Sigmoid colon (tissue), 6 donors: ENCODE measurements at regions not wholly inside any gene's neighbourhood (a gene's known extent, or its start where the extent isn't known, plus 50 kb on each side); places are given as distances from the start of the nearest gene placed in this dataset.

Source experiments
- DNase-seq: peaks from one replicate; pipeline ENCODE4 v3.0.0-alpha.2; 2019
- H3K27ac ChIP-seq, 4 donors: fragments of 200-600 bp; sonication (generic); one replicate each; pipeline ENCODE4 v1.5.1; 2016 to 2019; ENCODE audit warnings: mild to moderate bottlenecking in 1 of 4
- H3K27me3 ChIP-seq, 3 donors: fragments of 200-600 bp; sonication (generic); one replicate each; pipeline ENCODE4 v1.5.1; 2019; ENCODE audit warnings: mild to moderate bottlenecking in 1 of 3
- H3K36me3 ChIP-seq, 4 donors: fragments of 200-600 bp; sonication (generic); one replicate each; pipeline ENCODE4 v1.5.1; 2016 to 2019
- H3K4me1 ChIP-seq, 4 donors: fragments of 200-600 bp; sonication (generic); one replicate each; pipeline ENCODE4 v1.5.1; 2017 to 2019
- H3K4me3 ChIP-seq, 4 donors: fragments of 200-600 bp; sonication (generic); one replicate each; pipeline ENCODE4 v1.5.1; 2017 to 2019; ENCODE audit warnings: mild to moderate bottlenecking in 2 of 4, moderate library complexity in 1 of 4
- H3K9me3 ChIP-seq, 4 donors: fragments of 200-600 bp in 3 of 4; sonication (generic) in 3 of 4; one replicate each; pipeline versions ENCODE4 v1.5.1 to v1.6.1; 2013 to 2019
- CTCF ChIP-seq, 4 experiments: fragments of 450-650 bp in 3 of 4; fragments of 200-600 bp in 1 of 4; IDR thresholded peaks; one replicate each; pipeline ENCODE4 v1.5.1; 2016 to 2019; ENCODE audit warnings: antibody characterized with exemption in 4 of 4, mild to moderate bottlenecking in 3 of 4, moderate library complexity in 2 of 4
- EP300 ChIP-seq, 4 donors: sonication (generic); formaldehyde crosslinking; IDR thresholded peaks; one replicate each; pipeline ENCODE4 v1.6.1; 2017; ENCODE audit warnings: antibody characterized with exemption in 4 of 4
- POLR2A ChIP-seq, 2 donors: fragments of 450-650 bp; IDR thresholded peaks; one replicate each; pipeline ENCODE4 v1.6.1; 2016; ENCODE audit warnings: antibody characterized with exemption in 2 of 2, mild to moderate bottlenecking in 2 of 2, moderate library complexity in 2 of 2
- POLR2AphosphoS5 ChIP-seq, 4 donors: sonication (generic); formaldehyde crosslinking; IDR thresholded peaks; one replicate each; pipeline ENCODE4 v1.6.1; 2017; ENCODE audit warnings: antibody characterized with exemption in 4 of 4
- WGBS, 2 donors: extraction: QIAGEN DNeasy Blood & Tissue Kit; methylation state at CpG; one replicate each; pipeline ENCODE4 v1.1.7; 2013; 5-methylcytosine and 5-hydroxymethylcytosine counted together
- intact Hi-C: fragments of 100-400 bp; cut with DNase I; formaldehyde crosslinking; loops from one replicate; pipeline ENCODE4 v1.15.1; 2023
- donor health status: healthy with polysubstance abuse.
- donor health status: healthy.

- no peaks in the 10 kb centered on the region for H3K27me3 ChIP-seq
- intact Hi-C loops = no loop called here
- no peaks in the 10 kb centered on the region for H3K36me3 ChIP-seq
- H3K27ac ChIP-seq = peak overlapping the region in 3 of 4 donors; percentile 12 to 51 (median 34)
- WGBS, 2 donors = 67 to 71% methylated on average over 7 of the region's 7 CpGs
- no peak for TF ChIP-seq EP300 (IDR thresholded peaks at IDR 0.05)
- peak in 2 of 4 donors; percentile 27 to 39 for TF ChIP-seq POLR2AphosphoS5 (IDR thresholded peaks at IDR 0.05)
- TF ChIP-seq CTCF (IDR thresholded peaks at IDR 0.05) = no peak
- TF ChIP-seq POLR2A (IDR thresholded peaks at IDR 0.05) = no peak
- peaks cover 0 to 28% (median 26%) of the 10 kb centered on the region in 4 donors for H3K4me1 ChIP-seq
- DNase-seq = peak; percentile 70
- H3K4me3 ChIP-seq = no peak overlapping the region
- H3K9me3 ChIP-seq = no peaks in the 10 kb centered on the region
These were observed 115.9 kb upstream of the RBPJ start for GRCh38 chr4:26204911-26205370.

DNA sequence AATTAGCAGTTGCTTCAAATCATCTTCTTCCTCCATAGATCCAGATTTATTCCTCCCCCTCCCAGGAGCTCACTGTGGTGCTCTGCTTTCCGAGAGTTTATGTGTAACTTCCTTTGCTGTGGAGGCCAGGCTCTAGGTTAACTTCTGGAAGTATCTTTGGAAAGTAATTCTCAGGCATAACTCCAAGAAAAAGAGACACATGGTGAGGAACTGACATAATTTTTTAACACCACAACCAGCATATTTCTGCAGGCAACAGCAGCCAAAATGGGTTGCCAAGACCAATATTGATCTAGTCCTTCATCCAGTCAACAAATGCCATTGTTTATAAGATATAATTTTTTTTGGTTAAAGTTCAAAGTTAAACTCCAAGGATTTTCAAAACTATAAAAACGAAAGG is 114.5 kb upstream of the RBPJ start:
- Histone ChIP-seq H3K4me1 (peaks cover 0 to 28% (median 26%) of the 10 kb centered on the region in 4 donors), H3K27me3 (no peaks in the 10 kb centered on the region), H3K27ac (peak overlapping the region; percentile 31 to 63 (median 46)), H3K36me3 (no peaks in the 10 kb centered on the region), H3K4me3 (no peak overlapping the region), H3K9me3 (no peaks in the 10 kb centered on the region)
- WGBS, 2 donors = 9 to 47% methylated on average over 2 of the region's 2 CpGs
- peak; percentile 73 for DNase-seq
- TF ChIP-seq EP300 (IDR thresholded peaks at IDR 0.05) (no peak), CTCF (IDR thresholded peaks at IDR 0.05) (no peak), POLR2A (IDR thresholded peaks at IDR 0.05) (no peak), POLR2AphosphoS5 (IDR thresholded peaks at IDR 0.05) (peak in 1 of 4 donors; percentile 44)
- intact Hi-C loops = no loop called here

DNA sequence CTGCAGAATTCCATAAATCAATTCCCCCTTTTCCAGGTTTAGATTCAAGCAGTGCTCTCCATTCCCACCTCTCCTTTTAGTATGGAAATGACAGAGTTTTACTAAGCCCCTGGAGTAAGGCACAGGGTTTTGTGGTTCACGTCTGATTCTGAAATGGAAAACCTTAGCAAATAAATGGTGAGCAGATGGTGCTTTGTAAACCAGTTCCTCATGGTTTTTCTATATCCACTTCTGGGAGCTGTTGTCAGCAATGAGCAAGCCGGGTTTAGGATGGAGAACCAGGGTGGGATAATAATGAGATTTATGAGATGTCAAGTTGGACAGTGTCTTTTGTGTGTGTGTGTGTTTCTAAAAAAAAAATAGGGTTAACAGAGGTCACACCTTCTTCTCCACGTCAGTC is 113.8 kb upstream of the RBPJ start:
- H3K4me3 ChIP-seq = no peak overlapping the region
- H3K27ac ChIP-seq = peak overlapping the region in 2 of 4 donors; percentile 31 to 63
- no peaks in the 10 kb centered on the region for H3K36me3 ChIP-seq
- H3K27me3 ChIP-seq = no peaks in the 10 kb centered on the region
- H3K4me1 ChIP-seq = peaks cover 0 to 28% (median 26%) of the 10 kb centered on the region in 4 donors
- WGBS, 2 donors = 32 to 56% methylated on average over 3 of the region's 3 CpGs
- H3K9me3 ChIP-seq = no peaks in the 10 kb centered on the region
- intact Hi-C loops = no loop called here
- TF ChIP-seq POLR2A (IDR thresholded peaks at IDR 0.05) = no peak
- TF ChIP-seq EP300 (IDR thresholded peaks at IDR 0.05) = no peak
- no peak for TF ChIP-seq CTCF (IDR thresholded peaks at IDR 0.05)
- no peak for TF ChIP-seq POLR2AphosphoS5 (IDR thresholded peaks at IDR 0.05)
- no peak for DNase-seq

DNA sequence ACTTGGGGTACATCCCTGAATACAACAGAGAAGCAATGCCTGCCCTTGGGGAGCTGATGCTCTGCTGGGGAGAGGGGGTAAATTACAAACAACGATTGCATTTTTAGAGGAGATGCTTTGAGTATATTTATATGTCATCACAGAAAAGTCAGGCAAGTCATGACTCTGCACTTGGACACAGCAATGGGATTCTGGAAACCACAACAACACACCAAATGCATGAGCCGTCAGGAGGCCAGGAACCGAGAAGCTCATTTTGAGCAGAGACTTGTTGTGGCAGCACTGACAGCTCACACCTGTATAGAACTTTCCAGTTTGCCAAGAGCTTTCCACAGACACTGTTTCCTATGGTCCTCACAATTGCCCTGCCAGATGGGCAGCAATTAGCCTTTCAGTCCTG is 113.2 kb upstream of the RBPJ start:
- no peak for DNase-seq
- peaks cover 0 to 28% (median 26%) of the 10 kb centered on the region in 4 donors for H3K4me1 ChIP-seq
- 87% methylated on average over 3 of the region's 3 CpGs for WGBS, 2 donors
- H3K27me3 ChIP-seq = no peaks in the 10 kb centered on the region
- intact Hi-C loops = no loop called here
- H3K36me3 ChIP-seq = no peaks in the 10 kb centered on the region
- no peak overlapping the region for H3K4me3 ChIP-seq
- H3K9me3 ChIP-seq = no peaks in the 10 kb centered on the region
- no peak for TF ChIP-seq POLR2A (IDR thresholded peaks at IDR 0.05)
- TF ChIP-seq POLR2AphosphoS5 (IDR thresholded peaks at IDR 0.05) = no peak
- no peak for TF ChIP-seq CTCF (IDR thresholded peaks at IDR 0.05)
- no peak for TF ChIP-seq EP300 (IDR thresholded peaks at IDR 0.05)
- no peak overlapping the region for H3K27ac ChIP-seq
